A673 (cell line): ENCODE measurements at regions not wholly inside any gene's neighbourhood (a gene's known extent, or its start where the extent isn't known, plus 50 kb on each side); places are given as distances from the start of the nearest gene placed in this dataset.
A peak's percentile ranks its signal among the peaks of the same experiment; 100 is the strongest.

Experiments used
- BruUV-seq: library from RNA; stranded (reverse); fragments of 400-500 nt; replicated peaks from 2 replicates; lab custom pipeline; 2021; lab: Mats Ljungman, UMichigan
- CTCF ChIA-PET: fragments of 300-600 bp; sonication (Branson Sonifier 250); formaldehyde crosslinking; loops from one replicate; lab custom pipeline; 2022; ENCODE audit warnings: antibody characterized with exemption; lab: Charles Lee
- POLR2A ChIA-PET: fragments of 300-600 bp; sonication (Branson Sonifier 250); formaldehyde crosslinking; loops from one replicate; lab custom pipeline; 2022; ENCODE audit warnings: antibody characterized with exemption; ENCODE audit not compliant: low non-redundant PET; lab: Charles Lee
- DNase-seq: peaks from one replicate; pipeline ENCODE4 v3.0.0-alpha.2; 2015; ENCODE audit warnings: low spot score
- H3K27ac ChIP-seq: fragments of 200-600 bp; sonication (generic); 2 replicates; pipeline ENCODE4 v1.5.1; 2016; ENCODE audit warnings: mixed run types, low read depth, mild to moderate bottlenecking, mixed read lengths, antibody characterized with exemption, low read length; ENCODE audit not compliant: poor library complexity, severe bottlenecking
- H3K27me3 ChIP-seq: fragments of 200-600 bp; sonication (generic); replicated peaks from 2 replicates; pipeline ENCODE4 v1.6.1; 2017; ENCODE audit warnings: mixed run types, low read depth, mild to moderate bottlenecking, mixed read lengths, antibody characterized with exemption, low read length; ENCODE audit not compliant: insufficient read depth, poor library complexity
- H3K36me3 ChIP-seq: fragments of 200-600 bp; sonication (generic); 2 replicates; pipeline ENCODE4 v1.6.1; 2016; ENCODE audit warnings: mixed run types, mild to moderate bottlenecking, mixed read lengths, antibody characterized with exemption, low read length; ENCODE audit not compliant: insufficient read depth, poor library complexity, severe bottlenecking
- H3K4me1 ChIP-seq: fragments of 200-600 bp; sonication (generic); 2 replicates; pipeline ENCODE4 v1.6.1; 2017; ENCODE audit warnings: mixed run types, mild to moderate bottlenecking, mixed read lengths, antibody characterized with exemption, low read length; ENCODE audit not compliant: insufficient read depth, poor library complexity, severe bottlenecking
- H3K4me3 ChIP-seq: fragments of 200-600 bp; sonication (generic); 2 replicates; pipeline ENCODE4 v1.5.1; 2016; ENCODE audit warnings: low read depth, mixed run types, mild to moderate bottlenecking, mixed read lengths, low read length; ENCODE audit not compliant: poor library complexity, severe bottlenecking
- H3K9me3 ChIP-seq: fragments of 200-600 bp; sonication (generic); 2 replicates; pipeline ENCODE4 v1.6.1; 2016; ENCODE audit warnings: mixed run types, low read depth, mild to moderate bottlenecking, mixed read lengths, antibody characterized with exemption, low read length; ENCODE audit not compliant: poor library complexity, severe bottlenecking
- CTCF ChIP-seq: fragments of 300-800, 200-600 bp; sonication (generic); conservative IDR thresholded peaks from 2 replicates; pipeline ENCODE4 v1.5.1; 2017; ENCODE audit warnings: low read depth, mild to moderate bottlenecking, antibody characterized with exemption, low read length, moderate library complexity, mixed read lengths
- EZH2 ChIP-seq: fragments of 200-600 bp; sonication (generic); IDR thresholded peaks from 2 replicates; pipeline ENCODE4 v1.6.1; 2017; ENCODE audit warnings: borderline replicate concordance, low read depth, mild to moderate bottlenecking, mixed read lengths, antibody characterized with exemption, low read length; ENCODE audit not compliant: poor library complexity, severe bottlenecking
- intact Hi-C: fragments of 100-400 bp; cut with micrococcal nuclease; formaldehyde crosslinking; loops from one replicate; pipeline ENCODE4 v1.10.0; 2022; ENCODE audit not compliant: unreplicated experiment

GRCh38 chr2:140023291-140023690 lies 1243.1 kb upstream of the NXPH2 start:
- CTCF ChIA-PET: no interaction called here

GRCh38 chr2:140018541-140018940 lies 1238.4 kb upstream of the NXPH2 start:
- no peak for DNase-seq
- CTCF ChIA-PET: no interaction called here
- H3K9me3 ChIP-seq: no peaks in the 10 kb centered on the region
- no peak overlapping the region for H3K27ac ChIP-seq
- POLR2A ChIA-PET: no interaction called here
- TF ChIP-seq CTCF: no peak
- no peak for TF ChIP-seq EZH2
- H3K27me3 ChIP-seq: no peaks in the 10 kb centered on the region
- intact Hi-C loops: no loop called here
- no peaks in the 10 kb centered on the region for H3K36me3 ChIP-seq
- peaks cover 30% of the 10 kb centered on the region for H3K4me1 ChIP-seq
- no peak overlapping the region for H3K4me3 ChIP-seq
- BruUV-seq: no TSS peak

More at GRCh38 chr2:140023291-140023690, 1243.1 kb upstream of the NXPH2 start:
- Histone ChIP-seq H3K27ac (no peak overlapping the region), H3K36me3 (no peaks in the 10 kb centered on the region), H3K4me3 (no peak overlapping the region), H3K4me1 (peaks cover 11% of the 10 kb centered on the region), H3K9me3 (no peaks in the 10 kb centered on the region), H3K27me3 (no peaks in the 10 kb centered on the region)
- no peak for DNase-seq
- no TSS peak for BruUV-seq
- intact Hi-C loops: no loop called here
- POLR2A ChIA-PET: no interaction called here
- TF ChIP-seq CTCF (no peak), EZH2 (no peak)

- Histone ChIP-seq H3K27me3 (no peaks in the 10 kb centered on the region), H3K36me3 (no peaks in the 10 kb centered on the region), H3K4me1 (peaks cover 43% of the 10 kb centered on the region), H3K27ac (peak overlapping the region; percentile 24), H3K9me3 (no peaks in the 10 kb centered on the region), H3K4me3 (no peak overlapping the region)
- BruUV-seq: no TSS peak
- CTCF ChIA-PET: no interaction called here
- no peak for DNase-seq
- intact Hi-C loops: no loop called here
- TF ChIP-seq CTCF: no peak
- TF ChIP-seq EZH2: no peak
- POLR2A ChIA-PET: no interaction called here
These were observed 1234.0 kb upstream of the NXPH2 start for GRCh38 chr2:140014204-140014546.
